ENCODE measurements at regions not wholly inside any gene's neighbourhood (a gene's known extent, or its start where the extent isn't known, plus 50 kb on each side); places are given as distances from the start of the nearest gene placed in this dataset.

GRCh38 chr13:104737713-104738112 is 1671.5 kb upstream of the SLC10A2 start:
- TF ChIP-seq REST (IDR thresholded peaks at IDR 0.05; ENCODE audit: unreplicated experiment) (no peak), CTCF (conservative IDR thresholded peaks at IDR 0.05; ENCODE audit: low read depth in 2 of 2) (no peak), JUNB (IDR thresholded peaks at IDR 0.05; ENCODE audit: unreplicated experiment) (no peak), EZH2 (IDR thresholded peaks at IDR 0.05; ENCODE audit: low read depth, unreplicated experiment) (no peak), CREB1 (CRISPR knock-in tag; IDR thresholded peaks at IDR 0.05; ENCODE audit: low read depth) (no peak), POLR2AphosphoS5 (IDR thresholded peaks at IDR 0.05; ENCODE audit: low read depth) (no peak), EZH2phosphoT487 (IDR thresholded peaks at IDR 0.05; ENCODE audit: unreplicated experiment) (no peak), STAT1 (IDR thresholded peaks at IDR 0.05; ENCODE audit: unreplicated experiment) (no peak)

Measured in GM23338 (cell line).